Panc1 (cell line): ENCODE measurements at regions not wholly inside any gene's neighbourhood (a gene's known extent, or its start where the extent isn't known, plus 50 kb on each side); places are given as distances from the start of the nearest gene placed in this dataset.

Source experiments
- ATAC-seq: fragments of 200-7000 bp; cut with Tn5 transposase; 2 replicates; pipeline ENCODE4 v1.9.1; 2020; ENCODE audit warnings: mild to moderate bottlenecking, moderate library complexity
- BruUV-seq: library from RNA; stranded (reverse); fragments of 400-500 nt; replicated peaks from 2 replicates; lab custom pipeline; 2021; lab: Mats Ljungman, UMichigan
- CTCF ChIA-PET: fragments of 300-600 bp; sonication (Branson Sonifier 250); formaldehyde crosslinking; loops from one replicate; lab custom pipeline; 2022; ENCODE audit warnings: antibody characterized with exemption; lab: Charles Lee
- POLR2A ChIA-PET: fragments of 300-600 bp; sonication (Branson Sonifier 250); formaldehyde crosslinking; loops from one replicate; lab custom pipeline; 2022; ENCODE audit warnings: antibody characterized with exemption; lab: Charles Lee
- DNase-seq: peaks from one replicate; pipeline ENCODE4 v3.0.0-alpha.2; 2010; ENCODE audit warnings: low read depth, low spot score
- H3K27ac ChIP-seq: 2 replicates; pipeline ENCODE4 v1.5.1; 2011; ENCODE audit warnings: mild to moderate bottlenecking, low read length, inconsistent platforms
- H3K27me3 ChIP-seq: fragments of 200-500 bp; sonication (Bioruptor generic); 2 replicates; pipeline ENCODE4 v1.6.0; 2014; ENCODE audit warnings: low read length, inconsistent platforms; ENCODE audit not compliant: control insufficient read depth, insufficient read depth
- H3K36me3 ChIP-seq: fragments of 200-500 bp; sonication (Bioruptor generic); 2 replicates; pipeline ENCODE4 v1.5.1; 2014; ENCODE audit warnings: inconsistent platforms, mild to moderate bottlenecking, low read length, moderate library complexity; ENCODE audit not compliant: control insufficient read depth, insufficient read depth
- H3K4me1 ChIP-seq: 2 replicates; pipeline ENCODE4 v1.5.1; 2011; ENCODE audit warnings: inconsistent platforms, mild to moderate bottlenecking, low read length, moderate library complexity; ENCODE audit not compliant: control insufficient read depth, insufficient read depth
- H3K4me3 ChIP-seq, 2 experiments: 2 replicates each; pipeline ENCODE4 v1.5.1; 2011 to 2012; ENCODE audit warnings: low read depth in 2 of 2, low read length in 2 of 2, mild to moderate bottlenecking in 2 of 2, inconsistent platforms in 1 of 2, moderate library complexity in 1 of 2
- H3K9me3 ChIP-seq: fragments of 200-500 bp; sonication (Bioruptor generic); 2 replicates; pipeline ENCODE4 v1.5.1; 2014; ENCODE audit warnings: low read depth, mild to moderate bottlenecking, inconsistent platforms, low read length, moderate library complexity; ENCODE audit not compliant: control insufficient read depth, insufficient read depth
- CTCF ChIP-seq: fragments of 450-650 bp; IDR thresholded peaks from 2 replicates; pipeline ENCODE4 v1.5.1; 2017; ENCODE audit warnings: mild to moderate bottlenecking
- POLR2AphosphoS5 ChIP-seq: IDR thresholded peaks from 2 replicates; pipeline ENCODE4 v1.6.1; 2012; ENCODE audit warnings: mild to moderate bottlenecking, low read depth, low read length, moderate library complexity
- REST ChIP-seq, 2 experiments: IDR thresholded peaks; 2 replicates each; pipeline ENCODE4 v1.6.1; 2011 to 2012; ENCODE audit warnings: low read depth in 2 of 2, control low read depth in 1 of 2, low read length in 1 of 2, mild to moderate bottlenecking in 1 of 2, moderate library complexity in 1 of 2; ENCODE audit not compliant: insufficient read depth in 1 of 2
- SIN3A ChIP-seq: IDR thresholded peaks from 2 replicates; pipeline ENCODE4 v1.6.1; 2012; ENCODE audit warnings: low read depth, mild to moderate bottlenecking, low read length, moderate library complexity, borderline replicate concordance; ENCODE audit not compliant: insufficient read depth
- TCF7L2 ChIP-seq: IDR thresholded peaks from 2 replicates; pipeline ENCODE4 v1.6.1; 2011; ENCODE audit warnings: mild to moderate bottlenecking, low read depth, low read length, inconsistent platforms
- in situ Hi-C: cut with HindIII; loops from 2 replicates; pipeline ENCODE4 v1.10.0; 2016; ENCODE audit warnings: low sequenced_read_pairs, low pct_unique_long_range_greater_than_20kb
- intact Hi-C: fragments of 100-400 bp; cut with micrococcal nuclease; formaldehyde crosslinking; loops from one replicate; pipeline ENCODE4 v1.10.0; 2022; ENCODE audit not compliant: unreplicated experiment

- DNase-seq (no peak), ATAC-seq (no peak)
- H3K27me3 ChIP-seq = no peaks in the 10 kb centered on the region
- intact Hi-C loops = no loop called here
- H3K4me1 ChIP-seq = no peaks in the 10 kb centered on the region
- H3K9me3 ChIP-seq = no peaks in the 10 kb centered on the region
- ChIA-PET CTCF (no interaction called here), POLR2A (no interaction called here)
- H3K36me3 ChIP-seq = no peaks in the 10 kb centered on the region
- no TSS peak for BruUV-seq
- in situ Hi-C loops = no loop called here
- H3K4me3 ChIP-seq = no peak overlapping the region
- H3K27ac ChIP-seq = no peak overlapping the region
- no peak for TF ChIP-seq TCF7L2
- no peak for TF ChIP-seq SIN3A
- no peak for TF ChIP-seq REST (IDR thresholded peaks at IDR 0.05; ENCODE audit: insufficient read depth in 1 of 2, low read depth in 2 of 2, low read length in 1 of 2)
Observed at GRCh38 chr1:118575060-118575459, 390.0 kb upstream of the SPAG17 start.

- no peaks in the 10 kb centered on the region for H3K36me3 ChIP-seq
Observed at GRCh38 chr1:118564961-118565703, 380.1 kb upstream of the SPAG17 start.

More at GRCh38 chr1:118564961-118565703, 380.1 kb upstream of the SPAG17 start:
- H3K27me3 ChIP-seq = no peaks in the 10 kb centered on the region
- H3K9me3 ChIP-seq = no peaks in the 10 kb centered on the region
- ATAC-seq = no peak
- no peaks in the 10 kb centered on the region for H3K4me1 ChIP-seq
- CTCF ChIA-PET = no interaction called here
- DNase-seq = no peak
- POLR2A ChIA-PET = no interaction called here
- H3K27ac ChIP-seq = no peak overlapping the region
- no peak for TF ChIP-seq CTCF
- no peak for TF ChIP-seq POLR2AphosphoS5
- BruUV-seq = no TSS peak
- H3K4me3 ChIP-seq = no peak overlapping the region
- in situ Hi-C loops = no loop called here
- intact Hi-C loops = no loop called here
